ENCODE measurements at regions not wholly inside any gene's neighbourhood (a gene's known extent, or its start where the extent isn't known, plus 50 kb on each side); places are given as distances from the start of the nearest gene placed in this dataset.

- Histone ChIP-seq H3K9me2 (ENCODE audit: insufficient read depth) (no peaks in the 10 kb centered on the region), H3K4me2 (no peak overlapping the region), H4K20me1 (ENCODE audit: insufficient read depth) (no peaks in the 10 kb centered on the region), H3K27ac (no peak overlapping the region), H3K4me3 (no peak overlapping the region), H3K9me3 (ENCODE audit: insufficient read depth, low read depth) (no peaks in the 10 kb centered on the region), H2AFZ (no peak overlapping the region), H3K27me3 (ENCODE audit: insufficient read depth, low read depth) (no peaks in the 10 kb centered on the region), H3K79me2 (ENCODE audit: low read depth) (no peaks in the 10 kb centered on the region), H3F3A (ENCODE audit: insufficient read depth, low read depth) (no peaks in the 10 kb centered on the region), H3K36me3 (ENCODE audit: low read depth) (no peaks in the 10 kb centered on the region), H3K4me1 (replicated peaks; ENCODE audit: insufficient read depth) (no peaks in the 10 kb centered on the region)
- TF ChIP-seq EZH2 (IDR thresholded peaks at IDR 0.05; ENCODE audit: low read depth) (no peak), CTCF (conservative IDR thresholded peaks at IDR 0.05) (no peak)
- no peak for DNase-seq
- ChIA-PET CTCF (no interaction called here), POLR2A (ENCODE audit: unreplicated experiment) (no interaction called here)
- no TSS peak for BruUV-seq (replicated peaks)
- intact Hi-C loops (cut with micrococcal nuclease; ENCODE audit: unreplicated experiment) = no loop called here
Measured at GRCh38 chr18:27808683-27809082, 368.2 kb downstream of the CDH2 start.

- no peak for DNase-seq
- Histone ChIP-seq H3K4me2 (no peak overlapping the region), H3K36me3 (ENCODE audit: low read depth) (no peaks in the 10 kb centered on the region), H3K9me3 (ENCODE audit: insufficient read depth, low read depth) (no peaks in the 10 kb centered on the region), H3F3A (ENCODE audit: insufficient read depth, low read depth) (no peaks in the 10 kb centered on the region), H3K9me2 (ENCODE audit: insufficient read depth) (no peaks in the 10 kb centered on the region), H3K27me3 (ENCODE audit: insufficient read depth, low read depth) (no peaks in the 10 kb centered on the region), H3K4me1 (replicated peaks; ENCODE audit: insufficient read depth) (no peaks in the 10 kb centered on the region), H3K4me3 (no peak overlapping the region), H2AFZ (no peak overlapping the region), H3K79me2 (ENCODE audit: low read depth) (no peaks in the 10 kb centered on the region), H3K27ac (no peak overlapping the region), H4K20me1 (ENCODE audit: insufficient read depth) (no peaks in the 10 kb centered on the region)
- intact Hi-C loops (cut with micrococcal nuclease; ENCODE audit: unreplicated experiment) = no loop called here
- ChIA-PET CTCF (no interaction called here), POLR2A (ENCODE audit: unreplicated experiment) (no interaction called here)
- TF ChIP-seq CTCF (conservative IDR thresholded peaks at IDR 0.05) (no peak), EZH2 (IDR thresholded peaks at IDR 0.05; ENCODE audit: low read depth) (no peak)
- no TSS peak for BruUV-seq (replicated peaks)
Measured at GRCh38 chr18:27803957-27804356, 373.0 kb downstream of the CDH2 start.

GRCh38 chr18:27797484-27797883, 379.4 kb downstream of the CDH2 start:
- ChIA-PET CTCF (no interaction called here), POLR2A (ENCODE audit: unreplicated experiment) (no interaction called here)
- Histone ChIP-seq H3K79me2 (ENCODE audit: low read depth) (no peaks in the 10 kb centered on the region), H3K4me1 (replicated peaks; ENCODE audit: insufficient read depth) (no peaks in the 10 kb centered on the region), H3K9me2 (ENCODE audit: insufficient read depth) (no peaks in the 10 kb centered on the region), H3K27ac (no peak overlapping the region), H4K20me1 (ENCODE audit: insufficient read depth) (no peaks in the 10 kb centered on the region), H3K4me3 (no peak overlapping the region), H3K27me3 (ENCODE audit: insufficient read depth, low read depth) (no peaks in the 10 kb centered on the region), H2AFZ (no peak overlapping the region), H3K36me3 (ENCODE audit: low read depth) (no peaks in the 10 kb centered on the region), H3K9me3 (ENCODE audit: insufficient read depth, low read depth) (no peaks in the 10 kb centered on the region), H3K4me2 (no peak overlapping the region), H3F3A (ENCODE audit: insufficient read depth, low read depth) (no peaks in the 10 kb centered on the region)
- TF ChIP-seq EZH2 (IDR thresholded peaks at IDR 0.05; ENCODE audit: low read depth) (no peak), CTCF (conservative IDR thresholded peaks at IDR 0.05) (no peak)
- intact Hi-C loops (cut with micrococcal nuclease; ENCODE audit: unreplicated experiment) = no loop called here
- no peak for DNase-seq
- no TSS peak for BruUV-seq (replicated peaks)

Data from PC-9 (cell line).